ENCODE measurements at regions not wholly inside any gene's neighbourhood (a gene's known extent, or its start where the extent isn't known, plus 50 kb on each side); places are given as distances from the start of the nearest gene placed in this dataset.

GRCh38 chr7:41007351-41007751 is 695.5 kb downstream of the INHBA start:
- TF ChIP-seq CTCF (IDR thresholded peaks at IDR 0.05) (no peak), POLR2A (IDR thresholded peaks at IDR 0.05) (no peak)
- Histone ChIP-seq H3K9me3 (no peaks in the 10 kb centered on the region), H3K36me3 (ENCODE audit: low read depth, missing control alignments) (no peaks in the 10 kb centered on the region), H3K27ac (no peak overlapping the region), H3K27me3 (no peaks in the 10 kb centered on the region), H3K4me3 (no peak overlapping the region), H3K4me1 (no peaks in the 10 kb centered on the region)
- intact Hi-C loops (cut with DNase I; ENCODE audit: low total_unique reads), result no loop called here
- no peak for DNase-seq
- WGBS, 2 donors, result 82 to 86% methylated on average over 4 of the region's 4 CpGs

- no peaks in the 10 kb centered on the region for H3K36me3 ChIP-seq (ENCODE audit: low read depth, missing control alignments)
- WGBS, 2 donors, result 84 to 89% methylated on average over 2 of the region's 2 CpGs
- intact Hi-C loops (cut with DNase I; ENCODE audit: low total_unique reads), result no loop called here
- H3K27ac ChIP-seq, result no peak overlapping the region
- no peak for DNase-seq
- H3K4me1 ChIP-seq, result no peaks in the 10 kb centered on the region
- H3K27me3 ChIP-seq, result no peaks in the 10 kb centered on the region
- TF ChIP-seq CTCF (IDR thresholded peaks at IDR 0.05) (no peak), POLR2A (IDR thresholded peaks at IDR 0.05) (no peak)
- H3K4me3 ChIP-seq, result no peak overlapping the region
- H3K9me3 ChIP-seq, result no peaks in the 10 kb centered on the region
Measured at GRCh38 chr7:41006306-41006995, 696.4 kb downstream of the INHBA start.

- no peaks in the 10 kb centered on the region for H3K9me3 ChIP-seq
- TF ChIP-seq CTCF (IDR thresholded peaks at IDR 0.05) (no peak), POLR2A (IDR thresholded peaks at IDR 0.05) (no peak)
- no peaks in the 10 kb centered on the region for H3K27me3 ChIP-seq
- 84 to 92% methylated on average over 2 of the region's 2 CpGs for WGBS, 2 donors
- H3K4me1 ChIP-seq, result no peaks in the 10 kb centered on the region
- DNase-seq, result no peak
- no peak overlapping the region for H3K27ac ChIP-seq
- intact Hi-C loops (cut with DNase I; ENCODE audit: low total_unique reads), result no loop called here
- no peak overlapping the region for H3K4me3 ChIP-seq
- H3K36me3 ChIP-seq (ENCODE audit: low read depth, missing control alignments), result no peaks in the 10 kb centered on the region
Measured at GRCh38 chr7:41005374-41005901, 697.5 kb downstream of the INHBA start.

- Histone ChIP-seq H3K9me3 (no peaks in the 10 kb centered on the region), H3K27me3 (no peaks in the 10 kb centered on the region), H3K27ac (no peak overlapping the region), H3K4me3 (no peak overlapping the region), H3K4me1 (no peaks in the 10 kb centered on the region), H3K36me3 (ENCODE audit: low read depth, missing control alignments) (no peaks in the 10 kb centered on the region)
- TF ChIP-seq POLR2A (IDR thresholded peaks at IDR 0.05), result no peak
- intact Hi-C loops (cut with DNase I; ENCODE audit: low total_unique reads), result no loop called here
- DNase-seq, result no peak
- WGBS, 2 donors, result 90 to 98% methylated on average over 3 of the region's 3 CpGs
Measured at GRCh38 chr7:41003977-41004376, 698.9 kb downstream of the INHBA start.

GRCh38 chr7:41003611-41003940 is 699.3 kb downstream of the INHBA start:
- Histone ChIP-seq H3K4me1 (no peaks in the 10 kb centered on the region), H3K4me3 (no peak overlapping the region), H3K9me3 (no peaks in the 10 kb centered on the region), H3K27ac (no peak overlapping the region), H3K27me3 (no peaks in the 10 kb centered on the region), H3K36me3 (ENCODE audit: low read depth, missing control alignments) (no peaks in the 10 kb centered on the region)
- intact Hi-C loops (cut with DNase I; ENCODE audit: low total_unique reads), result no loop called here
- DNase-seq, result no peak
- TF ChIP-seq CTCF (IDR thresholded peaks at IDR 0.05) (no peak), POLR2A (IDR thresholded peaks at IDR 0.05) (no peak)
- WGBS, 2 donors, result 79 to 80% methylated on average over 2 of the region's 2 CpGs
